ENCODE measurements at regions not wholly inside any gene's neighbourhood (a gene's known extent, or its start where the extent isn't known, plus 50 kb on each side); places are given as distances from the start of the nearest gene placed in this dataset.
"Not testable (repeated sequence)": the region's sequence is repeated elsewhere in the genome, so short reads cannot be mapped to it uniquely, and the experiment has no call there.

- no peak for DNase-seq (ENCODE audit: low read depth)
These were observed 513.2 kb downstream of the RNF144A start for GRCh38 chr2:7430421-7430868.

- DNase-seq (ENCODE audit: low read depth), result no peak
These were observed 513.8 kb downstream of the RNF144A start for GRCh38 chr2:7430869-7431641.

- DNase-seq (ENCODE audit: low read depth), result no peak
These were observed 515.2 kb downstream of the RNF144A start for GRCh38 chr2:7432436-7432835.

- DNase-seq (ENCODE audit: low read depth), result no peak
These were observed 519.1 kb downstream of the RNF144A start for GRCh38 chr2:7436096-7436906.

- DNase-seq (ENCODE audit: low read depth), result no peak
These were observed 519.9 kb downstream of the RNF144A start for GRCh38 chr2:7437141-7437540.

- peak; percentile 9 for DNase-seq (ENCODE audit: low read depth)
These were observed 520.8 kb downstream of the RNF144A start for GRCh38 chr2:7437716-7438632.

- no peak for DNase-seq (ENCODE audit: low read depth)
These were observed 521.6 kb downstream of the RNF144A start for GRCh38 chr2:7438855-7439254.

- DNase-seq (ENCODE audit: low read depth), result no peak
These were observed 523.8 kb downstream of the RNF144A start for GRCh38 chr2:7440977-7441376.

- not testable (repeated sequence) for DNase-seq (ENCODE audit: low read depth)
These were observed 524.6 kb downstream of the RNF144A start for GRCh38 chr2:7441841-7442240.

GRCh38 chr2:7444626-7445025 is 527.4 kb downstream of the RNF144A start:
- DNase-seq (ENCODE audit: low read depth), result no peak

GRCh38 chr2:7448578-7449264 is 531.5 kb downstream of the RNF144A start:
- no peak for DNase-seq (ENCODE audit: low read depth)

- no peak for DNase-seq (ENCODE audit: low read depth)
These were observed 532.1 kb downstream of the RNF144A start for GRCh38 chr2:7449298-7449697.

- DNase-seq (ENCODE audit: low read depth), result no peak
These were observed 533.1 kb downstream of the RNF144A start for GRCh38 chr2:7450188-7450832.

- DNase-seq (ENCODE audit: low read depth), result no peak
These were observed 533.6 kb downstream of the RNF144A start for GRCh38 chr2:7450833-7451190.

GRCh38 chr2:7452110-7452876 is 535.1 kb downstream of the RNF144A start:
- no peak for DNase-seq (ENCODE audit: low read depth)

GRCh38 chr2:7454592-7454991 is 537.4 kb downstream of the RNF144A start:
- DNase-seq (ENCODE audit: low read depth), result no peak

- DNase-seq (ENCODE audit: low read depth), result no peak
These were observed 539.5 kb downstream of the RNF144A start for GRCh38 chr2:7456762-7457161.

- DNase-seq (ENCODE audit: low read depth), result no peak
These were observed 540.9 kb downstream of the RNF144A start for GRCh38 chr2:7458066-7458465.

- no peak for DNase-seq (ENCODE audit: low read depth)
These were observed 550.7 kb downstream of the RNF144A start for GRCh38 chr2:7467782-7468447.

GRCh38 chr2:7468448-7468828 is 551.2 kb downstream of the RNF144A start:
- DNase-seq (ENCODE audit: low read depth), result no peak

All from stromal cell of bone marrow (primary cell).